Limb (tissue), 2 donors: ENCODE measurements at regions not wholly inside any gene's neighbourhood (a gene's known extent, or its start where the extent isn't known, plus 50 kb on each side); places are given as distances from the start of the nearest gene placed in this dataset.

Experiments
- DNase-seq, 2 donors: peaks; one replicate each; pipeline ENCODE4 v3.0.0-alpha.2; 2016; ENCODE audit errors: extremely low spot score in 2 of 2

GRCh38 chr11:15897211-15897960 is 459.0 kb downstream of the SOX6 start:
- no peak for DNase-seq

- no peak for DNase-seq
These were observed 455.3 kb downstream of the SOX6 start for GRCh38 chr11:15901054-15901453.

DNA sequence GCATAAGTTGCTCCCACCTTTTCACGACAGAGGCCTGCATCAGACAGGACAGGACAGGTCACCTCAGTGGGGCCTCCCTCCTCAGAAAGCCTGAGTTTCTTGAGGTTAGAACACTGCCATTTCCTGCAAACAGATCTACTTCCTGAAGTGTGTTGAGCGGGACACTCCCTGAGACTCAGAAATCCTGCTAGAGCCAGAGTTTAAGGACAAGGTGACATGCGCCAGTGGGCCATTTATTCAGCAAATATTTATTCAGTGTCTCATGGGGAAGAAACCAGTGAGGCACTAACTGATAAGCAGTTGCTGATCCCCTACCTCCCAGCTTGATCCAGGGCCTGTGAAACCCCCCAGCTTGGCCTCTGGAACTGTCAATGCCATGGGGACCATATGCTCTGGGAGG is 454.6 kb downstream of the SOX6 start:
- DNase-seq: no peak

GRCh38 chr11:15903246-15903645 is 453.1 kb downstream of the SOX6 start:
- no peak for DNase-seq

- DNase-seq: no peak
These were observed 450.8 kb downstream of the SOX6 start for GRCh38 chr11:15905366-15906104.

DNA sequence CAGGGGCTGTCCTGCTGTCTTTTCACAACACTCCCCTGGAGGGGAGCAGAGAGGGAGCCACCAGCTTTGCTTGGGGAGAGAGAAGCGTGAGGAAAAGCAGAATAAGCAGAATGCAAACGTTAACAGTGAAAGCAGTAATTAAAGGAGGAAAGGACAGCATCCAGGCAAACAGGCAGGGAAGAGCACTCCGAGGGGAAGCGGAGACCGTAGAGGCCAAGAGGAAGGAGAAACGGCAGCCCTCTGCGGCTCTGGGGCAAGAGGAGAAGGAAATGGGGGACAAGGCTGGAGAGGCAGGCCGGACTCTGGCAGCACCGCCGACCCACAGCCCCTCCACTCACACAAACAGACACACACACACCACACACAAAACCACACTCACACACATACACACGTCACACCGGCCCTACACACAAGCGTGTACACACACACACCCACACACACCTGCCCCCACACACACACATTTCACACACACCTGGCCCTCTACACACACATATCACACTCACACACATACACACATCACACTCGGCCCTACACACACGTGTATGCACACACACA is 449.8 kb downstream of the SOX6 start:
- no peak for DNase-seq

DNA sequence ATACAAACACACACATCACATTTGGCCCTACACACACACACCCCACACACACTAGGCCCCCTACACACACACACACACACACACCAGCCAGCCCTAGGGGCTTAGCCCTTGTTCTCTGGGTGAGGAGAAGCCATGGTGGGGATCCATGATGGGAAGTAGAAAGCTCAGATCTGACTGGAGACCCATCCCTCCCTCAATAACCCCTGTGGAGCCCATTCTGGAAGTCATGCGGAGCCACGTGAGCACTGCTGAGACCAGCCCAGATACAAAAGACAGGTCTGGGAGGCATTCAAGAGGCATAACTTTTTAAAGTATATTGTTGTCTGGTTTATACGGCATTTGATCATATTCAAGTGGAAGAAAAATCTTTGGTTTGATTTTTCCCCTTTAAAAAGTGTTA is 448.5 kb downstream of the SOX6 start:
- DNase-seq: no peak

DNA sequence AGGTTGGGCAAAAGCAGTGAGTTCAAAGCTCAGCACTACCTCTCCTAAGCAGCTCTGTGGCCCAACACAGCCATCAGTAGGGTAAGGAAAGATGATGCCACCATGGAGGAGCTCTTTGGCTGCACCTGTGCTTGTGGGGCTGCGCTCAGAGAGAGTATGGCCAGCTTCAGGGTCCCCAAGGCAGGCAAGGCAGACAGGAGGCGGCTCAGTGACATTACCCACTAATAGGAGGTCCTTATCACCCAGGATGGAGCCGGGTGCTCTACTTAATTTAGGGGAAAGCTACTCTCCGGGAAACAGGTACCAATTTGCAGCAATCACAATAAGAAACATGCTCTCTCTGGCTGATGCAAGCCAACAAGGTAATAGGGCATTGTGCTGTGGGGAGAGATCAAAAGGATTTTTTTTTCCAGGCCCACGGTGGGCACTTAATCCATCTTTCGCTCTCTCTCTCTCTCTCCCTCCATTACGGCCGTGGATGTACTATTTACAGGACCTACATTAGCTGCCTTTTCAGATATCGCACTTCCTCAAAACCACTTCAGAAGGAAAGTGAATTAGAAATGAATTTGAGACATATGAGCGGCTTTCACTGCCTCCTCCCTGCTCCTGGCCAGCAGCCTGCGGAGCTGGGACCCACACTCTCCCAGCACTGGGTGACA is 446.3 kb downstream of the SOX6 start:
- no peak for DNase-seq

GRCh38 chr11:15910761-15911160 is 445.6 kb downstream of the SOX6 start:
- DNase-seq: no peak

- DNase-seq: peak in 1 of 2 donors; percentile 61
These were observed 444.8 kb downstream of the SOX6 start for GRCh38 chr11:15911377-15912044.

GRCh38 chr11:15912291-15912690 is 444.1 kb downstream of the SOX6 start:
- DNase-seq: no peak

GRCh38 chr11:15912825-15913224 is 443.5 kb downstream of the SOX6 start:
- no peak for DNase-seq

GRCh38 chr11:15913261-15913660 is 443.1 kb downstream of the SOX6 start:
- DNase-seq: no peak
